ENCODE measurements at regions not wholly inside any gene's neighbourhood (a gene's known extent, or its start where the extent isn't known, plus 50 kb on each side); places are given as distances from the start of the nearest gene placed in this dataset.

DNA sequence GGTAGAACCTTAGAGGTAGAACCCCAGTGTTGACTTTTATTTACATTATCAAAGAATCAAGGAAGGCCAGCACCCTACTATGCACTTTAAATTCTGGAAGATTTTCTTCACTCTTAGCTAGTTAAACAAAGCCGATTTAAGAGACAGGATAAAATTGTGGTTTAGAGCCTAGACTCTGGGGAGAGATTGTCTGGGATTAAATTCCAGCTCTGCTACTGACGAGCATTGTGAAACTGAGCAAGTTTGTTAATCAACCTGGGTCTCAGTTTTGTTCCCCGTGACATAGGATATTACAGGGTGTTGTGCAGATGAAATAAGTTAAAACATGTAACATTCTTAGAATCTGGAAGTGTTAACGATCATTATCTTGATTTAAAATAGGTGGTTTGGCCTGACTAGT is 83.5 kb downstream of the FEM1C start:
- peaks cover 61% of the 10 kb centered on the region for H3K4me1 ChIP-seq
- no peaks in the 10 kb centered on the region for H3K9me3 ChIP-seq (replicated peaks)
- TF ChIP-seq, protein P1, sequence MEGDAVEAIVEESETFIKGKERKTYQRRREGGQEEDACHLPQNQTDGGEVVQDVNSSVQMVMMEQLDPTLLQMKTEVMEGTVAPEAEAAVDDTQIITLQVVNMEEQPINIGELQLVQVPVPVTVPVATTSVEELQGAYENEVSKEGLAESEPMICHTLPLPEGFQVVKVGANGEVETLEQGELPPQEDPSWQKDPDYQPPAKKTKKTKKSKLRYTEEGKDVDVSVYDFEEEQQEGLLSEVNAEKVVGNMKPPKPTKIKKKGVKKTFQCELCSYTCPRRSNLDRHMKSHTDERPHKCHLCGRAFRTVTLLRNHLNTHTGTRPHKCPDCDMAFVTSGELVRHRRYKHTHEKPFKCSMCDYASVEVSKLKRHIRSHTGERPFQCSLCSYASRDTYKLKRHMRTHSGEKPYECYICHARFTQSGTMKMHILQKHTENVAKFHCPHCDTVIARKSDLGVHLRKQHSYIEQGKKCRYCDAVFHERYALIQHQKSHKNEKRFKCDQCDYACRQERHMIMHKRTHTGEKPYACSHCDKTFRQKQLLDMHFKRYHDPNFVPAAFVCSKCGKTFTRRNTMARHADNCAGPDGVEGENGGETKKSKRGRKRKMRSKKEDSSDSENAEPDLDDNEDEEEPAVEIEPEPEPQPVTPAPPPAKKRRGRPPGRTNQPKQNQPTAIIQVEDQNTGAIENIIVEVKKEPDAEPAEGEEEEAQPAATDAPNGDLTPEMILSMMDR (IDR thresholded peaks at IDR 0.05; ENCODE audit: borderline replicate concordance), result no peak
- H3K27ac ChIP-seq (replicated peaks), result peak overlapping the region; percentile 86
- no peak for DNase-seq
- intact Hi-C loops (cut with micrococcal nuclease), result no loop called here
- H3K36me3 ChIP-seq, result no peaks in the 10 kb centered on the region
- no peaks in the 10 kb centered on the region for H3K27me3 ChIP-seq (ENCODE audit: low read depth)
- no peak overlapping the region for H3K4me3 ChIP-seq

DNA sequence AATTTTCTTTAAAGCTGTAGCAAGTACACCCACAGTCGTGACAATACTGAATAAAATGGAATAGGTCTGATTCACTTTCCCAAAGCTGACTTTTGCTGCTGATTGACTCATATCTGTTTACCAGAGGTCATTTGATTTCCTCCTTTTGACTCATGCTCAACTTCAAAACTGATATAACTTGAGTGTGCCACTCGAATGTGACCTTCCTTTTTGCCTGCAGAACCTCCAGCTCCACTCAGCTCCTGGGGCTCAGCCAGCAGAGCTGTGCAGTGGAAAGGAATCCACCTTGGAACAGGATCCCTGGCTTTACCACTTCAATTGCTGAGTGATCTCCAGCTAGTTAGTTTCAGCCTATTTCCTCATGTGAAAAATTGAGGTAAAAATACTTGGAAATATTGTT is 84.1 kb downstream of the FEM1C start:
- Histone ChIP-seq H3K27ac (replicated peaks) (peak overlapping the region; percentile 86), H3K4me1 (peaks cover 62% of the 10 kb centered on the region), H3K9me3 (replicated peaks) (no peaks in the 10 kb centered on the region), H3K36me3 (no peaks in the 10 kb centered on the region), H3K27me3 (ENCODE audit: low read depth) (no peaks in the 10 kb centered on the region), H3K4me3 (no peak overlapping the region)
- intact Hi-C loops (cut with micrococcal nuclease), result no loop called here
- TF ChIP-seq, protein P1 (IDR thresholded peaks at IDR 0.05; ENCODE audit: borderline replicate concordance), result no peak
- DNase-seq, result peak; percentile 83

DNA sequence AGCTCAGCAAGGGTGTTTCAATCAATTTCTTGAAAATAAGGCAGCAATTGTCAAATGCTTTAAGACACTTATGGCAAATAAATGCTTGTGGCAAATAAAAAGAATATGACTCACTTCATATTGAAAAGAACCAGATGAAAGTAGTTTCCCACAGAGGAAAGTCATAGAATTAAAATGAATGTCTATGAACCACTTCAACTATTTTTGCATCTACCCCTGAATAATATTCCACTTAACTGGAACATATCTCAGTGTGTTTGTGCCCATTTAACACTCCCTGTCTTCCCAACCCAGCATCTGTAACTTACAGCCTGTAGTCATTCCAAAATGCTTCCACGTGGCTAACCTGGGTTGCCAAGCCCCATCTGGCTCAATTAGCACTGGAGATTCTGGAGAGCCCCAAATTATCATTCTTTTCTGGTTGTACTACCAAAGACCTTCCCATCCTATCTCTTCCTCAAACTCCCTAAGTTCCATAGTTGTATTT is 84.7 kb downstream of the FEM1C start:
- peaks cover 68% of the 10 kb centered on the region for H3K4me1 ChIP-seq
- TF ChIP-seq, protein P1 (IDR thresholded peaks at IDR 0.05; ENCODE audit: borderline replicate concordance), result no peak
- H3K27me3 ChIP-seq (ENCODE audit: low read depth), result no peaks in the 10 kb centered on the region
- H3K36me3 ChIP-seq, result no peaks in the 10 kb centered on the region
- no peak for DNase-seq
- H3K9me3 ChIP-seq (replicated peaks), result no peaks in the 10 kb centered on the region
- H3K27ac ChIP-seq (replicated peaks), result peak overlapping the region; percentile 86
- intact Hi-C loops (cut with micrococcal nuclease), result no loop called here
- no peak overlapping the region for H3K4me3 ChIP-seq

DNA sequence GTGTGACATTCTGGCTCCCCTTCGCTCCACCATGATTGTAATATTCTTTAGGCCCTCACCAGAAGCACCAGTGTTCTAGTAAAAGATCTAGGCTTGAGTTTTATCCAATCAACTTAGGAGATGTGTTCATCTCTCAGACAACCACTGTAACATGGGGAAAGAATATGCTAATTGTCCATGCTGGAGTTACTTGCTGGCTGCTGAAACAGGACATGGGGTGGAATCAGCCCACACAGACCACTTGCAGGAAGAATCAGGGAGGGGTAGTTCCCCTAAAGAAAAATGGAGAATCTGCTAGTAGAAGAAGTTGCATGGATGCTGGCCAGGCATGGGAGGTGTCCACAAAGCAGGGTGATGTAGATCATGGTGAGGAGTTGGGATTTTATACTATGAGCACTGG is 86.2 kb downstream of the FEM1C start:
- Histone ChIP-seq H3K9me3 (replicated peaks) (no peaks in the 10 kb centered on the region), H3K4me3 (no peak overlapping the region), H3K36me3 (no peaks in the 10 kb centered on the region), H3K4me1 (peaks cover 63% of the 10 kb centered on the region), H3K27me3 (ENCODE audit: low read depth) (no peaks in the 10 kb centered on the region), H3K27ac (replicated peaks) (no peak overlapping the region)
- TF ChIP-seq, protein P1 (IDR thresholded peaks at IDR 0.05; ENCODE audit: borderline replicate concordance), result no peak
- DNase-seq, result no peak
- intact Hi-C loops (cut with micrococcal nuclease), result no loop called here

DNA sequence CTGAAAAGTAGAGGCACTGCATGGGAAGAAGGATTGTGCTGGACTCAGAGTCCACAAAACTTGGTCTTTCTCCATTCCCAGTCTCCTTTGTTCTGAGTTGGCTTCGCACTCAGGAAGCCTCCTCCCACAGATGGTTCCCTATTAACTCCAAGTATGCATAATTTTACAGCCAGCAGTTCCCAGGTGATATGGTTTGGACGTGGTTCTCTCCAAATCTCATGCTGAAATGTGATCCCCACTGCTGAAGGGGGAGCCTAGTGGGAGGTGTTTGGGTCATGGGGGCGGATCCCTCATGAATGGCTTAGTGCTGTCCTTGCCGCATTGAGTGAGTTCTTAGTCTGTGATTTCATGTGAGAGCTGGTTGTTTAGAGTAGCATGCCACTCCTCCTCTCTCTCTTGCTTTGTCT is 86.6 kb downstream of the FEM1C start:
- TF ChIP-seq, protein P1 (IDR thresholded peaks at IDR 0.05; ENCODE audit: borderline replicate concordance), result no peak
- DNase-seq, result no peak
- Histone ChIP-seq H3K27ac (replicated peaks) (no peak overlapping the region), H3K9me3 (replicated peaks) (no peaks in the 10 kb centered on the region), H3K4me3 (no peak overlapping the region), H3K4me1 (peaks cover 62% of the 10 kb centered on the region), H3K36me3 (no peaks in the 10 kb centered on the region), H3K27me3 (ENCODE audit: low read depth) (no peaks in the 10 kb centered on the region)
- intact Hi-C loops (cut with micrococcal nuclease), result no loop called here

DNA sequence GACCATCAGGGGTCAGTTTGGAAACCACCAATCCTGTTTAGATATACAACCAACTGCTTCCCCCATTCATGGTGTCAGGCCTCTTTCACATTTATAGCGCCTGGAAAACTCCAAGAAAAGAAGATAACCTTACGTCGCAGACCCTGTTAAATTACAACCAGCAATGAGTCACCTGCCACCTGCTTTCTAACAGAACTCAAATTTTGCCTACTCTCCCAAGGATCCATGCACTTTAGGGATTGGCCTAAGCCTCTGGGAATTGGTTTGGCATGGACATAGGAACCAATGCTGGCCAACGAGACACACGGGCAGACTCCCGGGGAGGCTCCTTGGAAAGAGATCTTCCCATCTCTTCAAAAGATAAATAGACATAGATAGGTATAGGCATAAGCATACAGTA is 87.0 kb downstream of the FEM1C start:
- no peak for DNase-seq
- Histone ChIP-seq H3K9me3 (replicated peaks) (no peaks in the 10 kb centered on the region), H3K4me3 (no peak overlapping the region), H3K27ac (replicated peaks) (no peak overlapping the region), H3K36me3 (no peaks in the 10 kb centered on the region), H3K27me3 (ENCODE audit: low read depth) (no peaks in the 10 kb centered on the region), H3K4me1 (peaks cover 62% of the 10 kb centered on the region)
- intact Hi-C loops (cut with micrococcal nuclease), result no loop called here
- TF ChIP-seq, protein P1 (IDR thresholded peaks at IDR 0.05; ENCODE audit: borderline replicate concordance), result no peak
